ENCODE measurements at regions not wholly inside any gene's neighbourhood (a gene's known extent, or its start where the extent isn't known, plus 50 kb on each side); places are given as distances from the start of the nearest gene placed in this dataset.
A peak's percentile ranks its signal among the peaks of the same experiment; 100 is the strongest.

DNA sequence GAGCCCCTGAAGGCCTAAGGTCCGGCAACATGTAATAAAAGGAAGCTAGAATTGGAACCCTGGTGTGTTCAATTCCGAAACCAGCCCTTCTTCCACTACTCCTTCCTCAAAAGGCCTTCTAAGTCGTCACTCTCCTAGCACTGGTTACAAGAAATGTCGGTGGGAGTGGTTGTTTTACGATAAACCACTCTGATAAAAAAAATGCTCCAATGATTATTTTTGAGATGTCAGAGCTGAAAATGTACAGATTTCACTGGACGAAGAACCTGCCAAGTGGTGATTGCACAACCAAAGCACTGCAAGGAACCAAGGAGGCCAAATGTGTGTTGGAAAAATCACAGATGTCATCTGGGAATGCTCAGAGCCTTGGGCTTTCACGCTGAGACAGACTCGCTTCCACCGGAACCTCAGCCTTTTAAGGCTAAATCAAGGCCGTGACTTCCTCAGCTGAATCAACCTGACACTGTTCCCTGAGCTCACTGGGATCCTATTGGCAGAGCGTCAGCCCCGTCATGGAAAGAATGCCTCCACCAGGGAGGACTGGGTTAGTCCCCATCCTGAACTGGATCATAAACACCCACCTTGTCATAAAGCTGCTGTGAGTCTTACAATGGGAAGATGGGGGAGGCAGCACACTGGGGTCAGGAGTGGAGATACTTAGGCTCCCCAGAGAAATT, 108.1 kb upstream of the THBS1 start:
- H3K27me3 ChIP-seq (ENCODE audit: control insufficient read depth, insufficient read depth, low read length), result no peaks in the 10 kb centered on the region
- no peaks in the 10 kb centered on the region for H3K36me3 ChIP-seq (ENCODE audit: control insufficient read depth, insufficient read depth, low read length)
- no peak overlapping the region for H3K4me3 ChIP-seq (ENCODE audit: low read depth, low read length)
- peak; percentile 12 for DNase-seq (ENCODE audit: low read depth)
- TF ChIP-seq, protein P1, sequence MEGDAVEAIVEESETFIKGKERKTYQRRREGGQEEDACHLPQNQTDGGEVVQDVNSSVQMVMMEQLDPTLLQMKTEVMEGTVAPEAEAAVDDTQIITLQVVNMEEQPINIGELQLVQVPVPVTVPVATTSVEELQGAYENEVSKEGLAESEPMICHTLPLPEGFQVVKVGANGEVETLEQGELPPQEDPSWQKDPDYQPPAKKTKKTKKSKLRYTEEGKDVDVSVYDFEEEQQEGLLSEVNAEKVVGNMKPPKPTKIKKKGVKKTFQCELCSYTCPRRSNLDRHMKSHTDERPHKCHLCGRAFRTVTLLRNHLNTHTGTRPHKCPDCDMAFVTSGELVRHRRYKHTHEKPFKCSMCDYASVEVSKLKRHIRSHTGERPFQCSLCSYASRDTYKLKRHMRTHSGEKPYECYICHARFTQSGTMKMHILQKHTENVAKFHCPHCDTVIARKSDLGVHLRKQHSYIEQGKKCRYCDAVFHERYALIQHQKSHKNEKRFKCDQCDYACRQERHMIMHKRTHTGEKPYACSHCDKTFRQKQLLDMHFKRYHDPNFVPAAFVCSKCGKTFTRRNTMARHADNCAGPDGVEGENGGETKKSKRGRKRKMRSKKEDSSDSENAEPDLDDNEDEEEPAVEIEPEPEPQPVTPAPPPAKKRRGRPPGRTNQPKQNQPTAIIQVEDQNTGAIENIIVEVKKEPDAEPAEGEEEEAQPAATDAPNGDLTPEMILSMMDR (IDR thresholded peaks at IDR 0.05; ENCODE audit: insufficient read depth, low read length, poor library complexity, severe bottlenecking), result no peak

DNA sequence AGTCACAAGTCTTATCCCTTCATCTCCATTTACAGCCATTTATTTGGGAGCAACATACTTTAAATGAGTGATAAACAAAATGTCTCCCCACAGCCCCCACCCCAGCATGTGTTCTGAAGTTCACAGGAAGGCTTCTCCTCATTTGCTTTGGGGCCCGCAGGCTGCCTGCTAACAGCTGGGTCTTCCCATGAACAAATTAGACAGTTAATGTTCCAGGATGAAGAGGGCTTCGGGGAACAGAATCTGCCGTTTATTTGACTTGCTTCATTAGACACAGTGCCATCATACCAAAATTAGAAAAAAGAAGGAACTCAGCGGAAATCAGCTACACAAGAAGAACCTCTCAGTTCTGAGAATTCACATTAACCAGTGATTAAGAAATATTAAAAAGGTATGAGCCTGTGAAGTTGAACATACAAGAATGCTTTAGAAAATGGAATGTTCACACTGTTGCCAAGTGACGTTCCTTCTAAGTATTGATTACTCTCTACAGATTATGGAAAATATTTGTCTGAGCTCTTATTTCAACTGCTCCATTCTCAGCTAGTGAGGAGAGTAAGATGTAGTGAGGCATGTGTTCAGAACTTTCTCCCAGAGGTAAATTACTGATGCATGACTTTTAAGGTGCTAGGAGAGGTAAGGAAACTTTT, 107.5 kb upstream of the THBS1 start:
- TF ChIP-seq, protein P1 (IDR thresholded peaks at IDR 0.05; ENCODE audit: insufficient read depth, low read length, poor library complexity, severe bottlenecking), result no peak
- no peak for DNase-seq (ENCODE audit: low read depth)
- Histone ChIP-seq H3K36me3 (ENCODE audit: control insufficient read depth, insufficient read depth, low read length) (no peaks in the 10 kb centered on the region), H3K4me3 (ENCODE audit: low read depth, low read length) (no peak overlapping the region), H3K27me3 (ENCODE audit: control insufficient read depth, insufficient read depth, low read length) (no peaks in the 10 kb centered on the region)

DNA sequence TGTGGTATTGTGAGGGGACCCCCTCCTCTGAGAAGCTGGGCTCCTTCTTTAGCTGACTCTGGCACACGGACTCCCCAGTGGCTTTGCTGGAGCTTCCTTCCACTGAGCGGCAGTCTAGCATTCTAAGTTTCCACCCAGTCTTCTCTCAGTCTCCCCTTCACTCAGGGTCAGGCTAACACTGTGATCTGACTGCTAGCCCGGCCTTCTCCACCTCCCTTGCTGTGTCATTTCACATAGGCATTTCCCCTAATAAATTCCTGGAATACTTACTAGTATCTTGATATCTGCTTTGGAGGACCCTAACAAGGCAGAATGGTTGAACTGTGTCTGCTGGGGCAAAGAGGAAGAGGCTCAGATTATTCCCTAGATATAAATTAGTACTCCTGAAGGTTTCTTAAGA, 106.2 kb upstream of the THBS1 start:
- no peaks in the 10 kb centered on the region for H3K27me3 ChIP-seq (ENCODE audit: control insufficient read depth, insufficient read depth, low read length)
- TF ChIP-seq, protein P1 (IDR thresholded peaks at IDR 0.05; ENCODE audit: insufficient read depth, low read length, poor library complexity, severe bottlenecking), result no peak
- no peaks in the 10 kb centered on the region for H3K36me3 ChIP-seq (ENCODE audit: control insufficient read depth, insufficient read depth, low read length)
- DNase-seq (ENCODE audit: low read depth), result no peak
- no peak overlapping the region for H3K4me3 ChIP-seq (ENCODE audit: low read depth, low read length)

DNA sequence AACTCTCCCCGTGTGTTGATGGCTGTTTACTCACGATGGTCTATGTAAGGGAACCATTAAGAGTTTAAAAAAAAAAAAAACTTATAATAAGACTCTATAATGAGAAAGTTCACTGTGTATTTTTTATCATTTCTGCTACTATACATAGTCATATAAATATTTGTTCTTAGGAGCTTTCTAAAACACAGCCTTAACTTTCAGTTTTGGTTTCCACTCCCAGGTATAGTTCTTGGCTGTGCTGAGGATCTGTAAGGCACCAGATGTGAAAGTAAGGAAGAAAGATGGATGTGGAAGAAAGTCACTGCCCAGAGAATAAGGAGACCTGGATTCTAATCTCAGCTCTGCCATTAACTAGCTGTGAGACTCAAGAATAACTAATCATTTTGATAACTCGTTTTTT, 101.9 kb upstream of the THBS1 start:
- TF ChIP-seq, protein P1 (IDR thresholded peaks at IDR 0.05; ENCODE audit: insufficient read depth, low read length, poor library complexity, severe bottlenecking), result no peak

DNA sequence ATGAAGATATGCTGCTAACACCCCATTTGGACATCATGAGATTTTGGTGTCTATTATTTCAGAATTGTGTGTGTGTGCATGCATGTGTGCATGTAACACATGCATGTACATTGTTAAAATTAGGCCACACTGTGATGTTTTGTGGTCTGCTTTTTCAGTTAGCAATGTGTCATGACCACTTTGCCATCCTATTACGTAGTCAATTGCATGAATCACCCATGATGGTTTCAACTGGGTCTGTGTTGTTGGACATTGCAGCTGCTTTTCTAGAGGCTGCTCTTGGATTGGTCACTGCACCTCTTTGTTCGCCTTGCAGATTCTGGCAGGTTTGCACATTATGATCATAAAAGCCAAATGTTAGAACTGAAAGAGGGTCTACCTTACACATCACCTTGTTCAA, 101.0 kb upstream of the THBS1 start:
- TF ChIP-seq, protein P1 (IDR thresholded peaks at IDR 0.05; ENCODE audit: insufficient read depth, low read length, poor library complexity, severe bottlenecking), result no peak
- Histone ChIP-seq H3K4me3 (ENCODE audit: low read depth, low read length) (no peak overlapping the region), H3K36me3 (ENCODE audit: control insufficient read depth, insufficient read depth, low read length) (no peaks in the 10 kb centered on the region), H3K27me3 (ENCODE audit: control insufficient read depth, insufficient read depth, low read length) (no peaks in the 10 kb centered on the region)
- DNase-seq (ENCODE audit: low read depth), result no peak

More for the DNA sequence above, 101.9 kb upstream of the THBS1 start:
- DNase-seq (ENCODE audit: low read depth), result no peak
- Histone ChIP-seq H3K36me3 (ENCODE audit: control insufficient read depth, insufficient read depth, low read length) (no peaks in the 10 kb centered on the region), H3K27me3 (ENCODE audit: control insufficient read depth, insufficient read depth, low read length) (no peaks in the 10 kb centered on the region), H3K4me3 (ENCODE audit: low read depth, low read length) (no peak overlapping the region)

All from kidney epithelial cell (primary cell).